Lung (tissue), 11 donors: ENCODE measurements at regions not wholly inside any gene's neighbourhood (a gene's known extent, or its start where the extent isn't known, plus 50 kb on each side); places are given as distances from the start of the nearest gene placed in this dataset.

Source experiments
- ATAC-seq: fragments of 200-7000 bp; cut with Tn5 transposase; one replicate; pipeline ENCODE4 v1.9.1; 2020; ENCODE audit warnings: moderate number of reproducible peaks; ENCODE audit not compliant: insufficient read depth, low FRiP score
- DNase-seq, 3 donors: peaks; one replicate each; pipeline ENCODE4 v3.0.0-alpha.2; 2013 to 2017
- H3K27ac ChIP-seq, 2 donors: one replicate each; pipeline ENCODE4 v1.5.1; 2013; ENCODE audit warnings: mild to moderate bottlenecking in 2 of 2, moderate library complexity in 2 of 2, control low read depth in 1 of 2, inconsistent platforms in 1 of 2, low read depth in 1 of 2, low read length in 1 of 2
- H3K27me3 ChIP-seq, 3 donors: one replicate each; pipeline ENCODE4 v1.5.1; 2013; ENCODE audit warnings: low read length in 2 of 3; ENCODE audit not compliant: control insufficient read depth in 3 of 3, insufficient read depth in 3 of 3
- H3K36me3 ChIP-seq, 4 donors: one replicate each; pipeline ENCODE4 v1.5.1; 2013; ENCODE audit warnings: low read length in 4 of 4, mild to moderate bottlenecking in 1 of 4, moderate library complexity in 1 of 4; ENCODE audit not compliant: control insufficient read depth in 4 of 4, insufficient read depth in 4 of 4
- H3K4me1 ChIP-seq, 5 donors: one replicate each; pipeline ENCODE4 v1.5.1; 2013; ENCODE audit warnings: low read length in 5 of 5, mild to moderate bottlenecking in 2 of 5, moderate library complexity in 1 of 5; ENCODE audit not compliant: control insufficient read depth in 5 of 5, insufficient read depth in 5 of 5
- H3K4me3 ChIP-seq: one replicate; pipeline ENCODE4 v1.5.1; 2013; ENCODE audit warnings: mild to moderate bottlenecking, control low read depth, moderate library complexity
- H3K9ac ChIP-seq, 2 donors: one replicate each; pipeline ENCODE4 v1.5.1; 2013; ENCODE audit warnings: low read length in 2 of 2, control low read depth in 1 of 2; ENCODE audit not compliant: insufficient read depth in 1 of 2
- H3K9me3 ChIP-seq, 4 donors: one replicate each; pipeline ENCODE4 v1.5.1; 2013; ENCODE audit warnings: low read length in 3 of 4, mild to moderate bottlenecking in 1 of 4, moderate library complexity in 1 of 4; ENCODE audit not compliant: control insufficient read depth in 4 of 4, insufficient read depth in 3 of 4
- WGBS, 2 donors: extraction: QIAGEN DNeasy Blood & Tissue Kit; methylation state at CpG; one replicate each; pipeline ENCODE4 v1.1.7; 2013; 5-methylcytosine and 5-hydroxymethylcytosine counted together
- TF ChIP-seq, protein P1 (sequence below): IDR thresholded peaks from 2 replicates; pipeline ENCODE4 v1.5.1; 2012; ENCODE audit warnings: mild to moderate bottlenecking; ENCODE audit errors: control extremely low read depth, extremely low read depth
- donor health status: control.
- donor health status: control.
- donor health status: Bipolar disorder and iron deficiency.
- donor health status: healthy.
- donor health status: DM: yes; HTN: yes; CAD: no.

DNA sequence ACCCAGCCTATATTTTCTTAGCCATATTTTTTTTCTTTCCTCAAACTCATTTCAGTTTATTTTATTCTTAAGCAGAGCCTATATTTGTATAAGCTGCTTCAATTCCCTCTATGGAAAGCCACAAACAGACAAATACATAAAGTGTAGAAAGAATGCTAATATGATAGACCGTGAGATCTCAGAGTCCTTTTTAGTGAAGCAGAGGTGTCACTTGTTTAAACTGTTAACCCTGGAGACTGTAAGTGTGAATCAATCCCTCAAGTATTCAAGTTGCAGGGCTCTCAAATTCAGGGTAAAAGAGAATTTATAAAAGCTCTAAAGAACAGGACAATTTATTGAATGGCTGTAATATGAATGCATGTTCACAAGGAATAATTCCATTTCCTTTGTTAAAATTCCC lies 72.2 kb upstream of the BHLHE40 start:
- Histone ChIP-seq H3K9me3 (no peaks in the 10 kb centered on the region), H3K4me3 (no peak overlapping the region), H3K27me3 (no peaks in the 10 kb centered on the region), H3K36me3 (no peaks in the 10 kb centered on the region), H3K4me1 (peaks cover 0 to 12% (median 5%) of the 10 kb centered on the region in 5 donors), H3K9ac (no peak overlapping the region), H3K27ac (no peak overlapping the region)
- ATAC-seq (no peak), DNase-seq (no peak)
- 84 to 98% methylated on average over 1 of the region's 1 CpG for WGBS, 2 donors
- TF ChIP-seq, protein P1, sequence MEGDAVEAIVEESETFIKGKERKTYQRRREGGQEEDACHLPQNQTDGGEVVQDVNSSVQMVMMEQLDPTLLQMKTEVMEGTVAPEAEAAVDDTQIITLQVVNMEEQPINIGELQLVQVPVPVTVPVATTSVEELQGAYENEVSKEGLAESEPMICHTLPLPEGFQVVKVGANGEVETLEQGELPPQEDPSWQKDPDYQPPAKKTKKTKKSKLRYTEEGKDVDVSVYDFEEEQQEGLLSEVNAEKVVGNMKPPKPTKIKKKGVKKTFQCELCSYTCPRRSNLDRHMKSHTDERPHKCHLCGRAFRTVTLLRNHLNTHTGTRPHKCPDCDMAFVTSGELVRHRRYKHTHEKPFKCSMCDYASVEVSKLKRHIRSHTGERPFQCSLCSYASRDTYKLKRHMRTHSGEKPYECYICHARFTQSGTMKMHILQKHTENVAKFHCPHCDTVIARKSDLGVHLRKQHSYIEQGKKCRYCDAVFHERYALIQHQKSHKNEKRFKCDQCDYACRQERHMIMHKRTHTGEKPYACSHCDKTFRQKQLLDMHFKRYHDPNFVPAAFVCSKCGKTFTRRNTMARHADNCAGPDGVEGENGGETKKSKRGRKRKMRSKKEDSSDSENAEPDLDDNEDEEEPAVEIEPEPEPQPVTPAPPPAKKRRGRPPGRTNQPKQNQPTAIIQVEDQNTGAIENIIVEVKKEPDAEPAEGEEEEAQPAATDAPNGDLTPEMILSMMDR, result no peak

DNA sequence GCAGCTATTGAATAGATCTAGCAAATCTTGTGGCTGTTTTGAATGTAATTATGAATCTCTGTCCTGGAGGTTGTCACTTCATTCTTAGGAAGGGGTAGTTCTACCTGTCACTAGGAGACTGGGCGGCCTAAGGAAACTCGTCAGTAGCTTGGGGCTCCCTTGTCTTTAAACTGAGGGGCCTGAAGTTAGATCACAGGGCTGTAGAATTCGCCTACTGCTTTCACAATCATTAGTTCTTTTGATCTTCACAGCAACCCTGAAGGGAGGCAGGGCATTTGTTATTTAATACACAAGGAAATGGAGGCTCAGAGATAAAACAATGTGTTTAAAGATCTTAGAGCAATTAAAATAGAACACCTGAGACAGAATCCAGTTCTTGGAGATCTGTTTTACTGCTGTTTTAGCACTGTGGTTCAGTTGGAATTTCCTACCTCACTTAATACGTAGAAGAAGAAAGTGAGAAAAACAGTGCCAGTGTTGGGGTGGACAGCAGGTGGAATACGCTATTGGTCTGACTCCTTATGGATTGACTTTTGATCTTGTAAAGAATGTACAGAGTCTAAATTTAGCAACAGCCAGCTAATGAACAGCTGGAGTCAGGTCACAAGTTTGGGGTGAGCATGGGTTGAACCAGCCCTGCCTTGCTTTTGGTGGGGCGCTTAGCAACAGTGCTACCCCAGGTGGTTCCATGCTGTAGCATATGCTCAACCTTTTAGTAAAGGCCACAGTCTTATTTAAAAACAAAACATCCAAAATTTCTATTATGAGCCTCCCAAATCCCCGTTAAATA lies 71.4 kb upstream of the BHLHE40 start:
- no peaks in the 10 kb centered on the region for H3K9me3 ChIP-seq
- H3K36me3 ChIP-seq, result no peaks in the 10 kb centered on the region
- TF ChIP-seq, protein P1, result no peak
- no peak for ATAC-seq
- no peak for DNase-seq
- H3K27me3 ChIP-seq, result no peaks in the 10 kb centered on the region
- peaks cover 0 to 7% (median 3%) of the 10 kb centered on the region in 5 donors for H3K4me1 ChIP-seq
- no peak overlapping the region for H3K27ac ChIP-seq
- H3K9ac ChIP-seq, result no peak overlapping the region
- H3K4me3 ChIP-seq, result no peak overlapping the region
- WGBS, 2 donors, result 91 to 94% methylated on average over 7 of the region's 7 CpGs

DNA sequence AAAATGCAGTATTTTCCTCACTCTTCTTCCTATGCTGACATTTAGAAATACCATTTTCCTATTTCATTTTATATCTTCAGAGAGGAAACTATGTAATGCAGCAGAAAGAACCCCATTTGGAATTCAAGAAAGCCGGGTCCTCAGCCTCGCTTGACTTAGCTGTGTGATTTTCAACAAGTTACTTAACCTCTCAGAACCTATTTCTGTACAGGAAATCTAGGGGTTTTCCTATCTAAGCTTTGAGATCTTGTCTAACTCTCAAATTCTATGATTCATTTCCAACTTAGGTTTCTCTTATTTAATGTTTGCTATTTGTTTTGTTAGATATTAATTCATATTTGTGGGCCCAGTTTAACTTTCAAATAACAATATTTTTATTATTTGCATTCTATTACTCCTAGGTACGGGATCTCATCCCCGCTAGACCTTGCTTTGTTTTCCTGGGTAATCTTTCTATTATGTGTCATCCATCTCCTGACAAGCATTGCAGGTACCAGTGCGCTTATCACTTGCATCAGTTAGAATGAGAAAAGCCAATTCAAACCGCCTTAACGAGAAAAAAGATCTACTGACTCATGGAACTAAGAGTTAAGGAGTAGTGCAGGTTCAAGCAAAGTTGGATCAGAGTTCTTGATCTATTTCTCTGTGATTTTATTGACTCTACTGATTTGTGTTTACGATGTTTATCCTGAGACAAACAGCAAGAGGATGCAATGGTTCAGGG lies 70.6 kb upstream of the BHLHE40 start:
- Histone ChIP-seq H3K9ac (no peak overlapping the region), H3K36me3 (no peaks in the 10 kb centered on the region), H3K4me3 (no peak overlapping the region), H3K27me3 (no peaks in the 10 kb centered on the region), H3K4me1 (peaks cover 0 to 7% (median 3%) of the 10 kb centered on the region in 5 donors), H3K27ac (no peak overlapping the region), H3K9me3 (no peaks in the 10 kb centered on the region)
- ATAC-seq (no peak), DNase-seq (no peak)
- TF ChIP-seq, protein P1, result no peak
- WGBS, 2 donors, result 91% methylated on average over 8 of the region's 8 CpGs
